OCI-M2 (cell line): ENCODE measurements at regions not wholly inside any gene's neighbourhood (a gene's known extent, or its start where the extent isn't known, plus 50 kb on each side); places are given as distances from the start of the nearest gene placed in this dataset.

Experiments
- DNase-seq: peaks from one replicate; lab custom pipeline; 2025; ENCODE audit not compliant: unreplicated experiment; lab: John Stamatoyannopoulos, UW

GRCh38 chr12:127294651-127295210, 972.2 kb upstream of the TMEM132C start:
- DNase-seq: no peak

DNA sequence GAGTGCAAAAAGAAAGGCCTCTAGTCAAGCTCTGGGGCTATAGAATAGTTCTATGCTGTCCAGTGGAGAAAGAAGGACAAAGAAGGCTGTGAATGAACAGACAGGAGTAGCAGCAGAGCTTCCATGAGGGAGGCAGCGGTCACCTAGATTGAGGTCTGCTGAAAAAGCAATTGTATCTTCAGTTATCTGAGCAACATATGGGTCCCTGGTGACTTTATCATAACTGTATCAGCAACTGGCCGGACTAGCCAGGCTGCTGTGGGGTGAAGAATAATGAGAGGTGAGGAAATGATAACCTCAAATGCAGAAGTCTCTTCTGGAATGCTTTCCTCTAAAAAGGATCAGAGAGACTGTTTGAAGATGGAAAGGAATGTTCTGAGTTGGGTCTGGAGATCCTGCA, 971.3 kb upstream of the TMEM132C start:
- no peak for DNase-seq

GRCh38 chr12:127296591-127296990, 970.4 kb upstream of the TMEM132C start:
- DNase-seq: no peak

- no peak for DNase-seq
These were observed 969.6 kb upstream of the TMEM132C start for GRCh38 chr12:127297327-127297726.

DNA sequence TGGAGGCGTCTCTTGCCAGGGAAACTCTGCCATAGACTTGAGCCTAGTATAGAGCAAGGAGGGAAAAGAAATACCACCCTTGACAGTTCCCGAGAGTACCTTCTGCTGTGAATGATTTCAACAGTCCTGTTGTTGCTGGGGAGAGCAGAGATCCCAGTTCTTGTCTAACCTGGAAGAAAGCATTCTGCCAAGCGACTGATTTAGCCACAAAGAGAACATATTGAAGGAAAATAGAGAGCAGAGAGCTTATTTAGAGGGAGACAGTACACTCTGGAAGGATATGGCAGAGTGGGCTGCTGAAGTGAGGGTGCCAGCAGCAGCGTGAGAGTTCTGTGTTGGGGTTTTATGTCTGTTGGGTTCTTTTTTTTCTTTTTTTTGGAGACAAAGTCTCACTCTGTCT, 966.9 kb upstream of the TMEM132C start:
- no peak for DNase-seq

GRCh38 chr12:127300753-127301152, 966.2 kb upstream of the TMEM132C start:
- DNase-seq: no peak

GRCh38 chr12:127301876-127302275, 965.1 kb upstream of the TMEM132C start:
- DNase-seq: no peak

DNA sequence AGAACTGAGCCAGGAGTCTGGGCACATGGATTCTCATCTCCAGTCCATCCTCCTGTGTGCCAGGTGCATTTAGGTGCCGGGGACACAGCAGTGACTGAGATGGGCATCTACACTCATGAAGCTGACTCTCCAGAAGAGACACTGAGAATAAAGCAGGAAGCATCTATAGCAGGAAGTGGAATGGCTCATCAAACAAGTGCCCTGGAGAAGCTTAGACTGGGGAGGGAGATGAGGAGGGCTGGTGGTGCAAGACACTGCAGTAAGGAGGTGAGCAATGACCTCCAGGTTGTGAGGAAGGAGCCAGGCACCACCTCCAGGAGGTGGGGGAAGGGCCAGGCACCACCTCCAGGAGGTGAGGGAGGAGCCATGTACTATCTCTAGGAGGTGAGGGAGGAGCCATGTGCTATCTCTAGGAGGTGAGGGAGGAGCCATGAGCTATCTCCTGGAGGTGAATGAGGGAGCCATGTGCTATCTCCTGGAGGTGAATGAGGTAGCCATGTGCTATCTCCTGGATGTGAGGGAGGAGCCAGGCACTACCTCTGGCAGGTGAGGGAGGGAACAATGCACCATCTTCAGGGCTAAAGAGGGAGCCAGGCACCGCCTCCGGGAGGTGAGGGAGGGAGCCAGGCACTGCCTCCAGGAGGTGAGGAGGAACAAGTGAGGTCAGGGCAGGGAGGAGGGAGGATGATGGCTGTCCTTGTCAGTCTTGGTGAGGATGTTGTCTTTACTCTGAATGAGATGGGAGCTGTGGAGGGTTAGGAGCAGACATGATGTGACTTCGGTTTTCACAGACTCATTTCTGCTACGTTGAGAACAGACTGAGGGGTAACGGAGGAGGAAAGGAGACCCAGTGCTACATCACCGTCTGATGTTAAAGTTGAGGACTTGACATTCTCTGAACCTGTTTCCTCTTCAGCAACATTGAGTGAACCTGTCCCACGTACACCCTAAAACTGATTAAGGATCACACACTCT, 961.9 kb upstream of the TMEM132C start:
- DNase-seq: no peak

DNA sequence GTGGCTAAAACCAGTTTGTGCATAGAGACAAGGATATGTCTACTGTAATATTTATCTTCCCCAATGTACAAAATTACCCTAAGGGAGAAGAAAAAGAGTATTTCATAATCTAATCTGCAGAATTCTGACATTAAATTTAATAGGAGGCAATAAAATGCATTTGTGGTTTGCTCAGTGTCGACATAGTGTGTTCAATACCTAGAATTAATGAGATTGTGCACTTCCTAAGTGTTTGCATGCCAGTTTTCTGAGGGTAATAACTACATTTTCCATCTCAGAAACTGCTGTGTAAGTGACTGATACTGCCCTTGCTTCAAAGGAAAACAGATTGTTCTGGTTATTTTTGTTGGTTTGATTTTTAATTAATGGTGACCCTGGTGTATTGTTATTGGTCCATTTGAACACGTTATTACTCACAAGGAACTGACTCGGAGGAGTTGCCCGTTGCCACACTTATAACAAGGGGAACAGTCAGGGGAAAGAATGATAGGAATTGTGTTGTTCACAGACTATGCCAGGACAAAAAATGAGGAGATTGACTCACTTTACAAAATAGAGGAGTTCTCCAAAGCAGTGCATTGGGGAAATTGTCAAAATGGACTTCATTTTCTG, 960.3 kb upstream of the TMEM132C start:
- no peak for DNase-seq

GRCh38 chr12:127307528-127307927, 959.4 kb upstream of the TMEM132C start:
- no peak for DNase-seq

DNA sequence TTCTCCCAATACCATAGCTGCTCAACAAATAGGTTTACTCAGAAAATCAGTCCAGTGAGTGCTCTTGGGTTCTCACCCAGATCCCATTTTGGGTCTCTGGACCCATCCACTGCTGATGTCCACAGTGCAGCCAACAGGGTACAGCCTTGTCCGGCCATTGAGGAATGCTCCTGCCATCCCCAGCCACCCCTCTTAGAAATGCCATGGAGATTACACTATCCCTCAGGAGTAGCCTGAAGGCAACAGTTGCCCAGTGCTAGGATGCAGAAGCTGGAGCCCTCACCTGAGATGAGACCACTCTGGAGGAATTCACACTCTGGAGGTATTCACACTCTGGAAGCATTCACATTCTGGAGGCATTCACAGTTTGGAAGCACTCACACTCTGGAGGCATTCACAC, 958.8 kb upstream of the TMEM132C start:
- DNase-seq: no peak

DNA sequence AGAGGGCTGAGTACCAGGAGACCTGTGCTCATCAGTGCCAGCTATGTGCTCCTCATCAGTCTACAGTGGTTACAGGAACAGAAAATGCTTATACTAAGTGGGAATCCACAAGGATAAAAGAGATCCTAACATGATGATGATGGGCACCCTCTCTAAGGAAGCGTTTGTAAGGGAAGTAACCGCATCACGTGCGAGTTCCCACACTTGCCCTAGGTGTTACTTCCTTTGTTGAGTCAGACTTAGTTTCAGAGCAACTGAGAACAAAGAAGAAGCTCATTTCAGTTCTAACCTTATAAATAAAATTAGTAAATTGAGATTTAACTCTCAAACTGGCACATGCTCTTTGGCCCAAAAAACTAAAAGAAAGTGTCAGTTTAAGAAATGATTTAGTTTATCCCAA, 956.4 kb upstream of the TMEM132C start:
- no peak for DNase-seq

DNA sequence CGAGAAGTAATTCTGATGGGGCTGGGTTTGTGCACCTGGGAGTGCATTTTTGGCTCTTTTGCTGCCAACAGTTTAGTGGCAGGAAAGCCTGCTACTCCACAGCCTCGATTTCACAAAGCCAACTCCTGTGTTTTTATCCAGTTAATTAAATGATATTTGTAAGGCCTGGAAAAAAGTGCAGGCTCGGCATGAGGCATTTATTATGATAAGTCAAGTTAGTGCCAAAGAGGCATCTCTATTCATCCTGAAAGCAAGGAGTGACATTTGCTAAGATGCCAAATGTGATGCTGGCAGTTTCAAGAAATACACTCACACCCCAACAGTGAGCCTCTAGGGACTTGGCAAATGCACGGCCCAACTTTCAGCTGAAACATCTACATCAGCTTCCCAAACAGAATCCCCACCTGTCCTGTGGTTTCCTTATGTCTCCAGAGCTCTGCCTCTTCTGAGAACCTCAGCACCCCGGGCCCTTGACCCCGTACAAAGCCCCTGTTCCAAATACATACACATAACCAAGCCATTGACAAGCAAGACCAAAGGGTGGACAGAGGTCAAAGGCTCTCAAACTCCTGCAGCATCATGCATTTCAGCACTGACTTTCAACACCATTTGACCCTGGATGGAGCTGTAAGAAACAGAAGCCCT, 955.1 kb upstream of the TMEM132C start:
- no peak for DNase-seq

DNA sequence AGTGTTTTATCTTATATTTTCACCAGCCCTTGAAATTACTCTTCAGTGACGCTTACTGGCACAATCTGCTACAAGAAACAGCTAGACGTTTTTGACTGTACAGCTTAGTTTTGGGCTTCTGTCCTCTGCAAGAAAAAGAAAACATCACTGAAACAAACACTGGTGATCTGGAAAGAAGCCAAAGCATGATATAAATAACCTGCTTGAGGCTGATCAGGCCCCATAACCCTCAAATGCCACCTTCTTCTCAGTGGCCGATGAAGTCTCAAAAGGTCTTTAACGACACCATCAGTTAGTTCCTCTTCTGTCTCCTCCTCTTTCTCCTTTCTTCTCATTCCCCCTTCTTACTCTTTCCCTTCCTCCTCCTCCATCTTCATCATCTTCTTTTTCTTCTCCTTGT, 942.3 kb upstream of the TMEM132C start:
- no peak for DNase-seq

DNA sequence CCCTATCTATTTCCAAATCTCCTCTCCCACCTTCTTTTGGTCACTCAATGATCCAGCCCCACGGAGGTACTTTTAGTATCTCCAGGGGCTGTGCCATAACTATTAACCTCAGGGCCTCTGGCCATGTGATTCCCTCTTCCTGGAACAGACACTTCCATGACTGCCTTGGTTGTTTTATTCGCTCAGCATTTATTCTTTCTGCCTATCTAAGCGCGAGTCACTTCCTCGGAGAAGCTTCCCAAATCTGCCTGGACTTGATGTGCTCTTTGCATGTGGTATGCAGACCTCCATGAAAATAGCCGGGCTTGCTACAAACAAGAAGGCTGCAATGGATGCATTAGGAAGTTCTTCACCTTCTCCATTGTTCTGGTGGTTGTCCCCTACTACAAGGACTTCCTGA, 939.0 kb upstream of the TMEM132C start:
- DNase-seq: no peak

DNA sequence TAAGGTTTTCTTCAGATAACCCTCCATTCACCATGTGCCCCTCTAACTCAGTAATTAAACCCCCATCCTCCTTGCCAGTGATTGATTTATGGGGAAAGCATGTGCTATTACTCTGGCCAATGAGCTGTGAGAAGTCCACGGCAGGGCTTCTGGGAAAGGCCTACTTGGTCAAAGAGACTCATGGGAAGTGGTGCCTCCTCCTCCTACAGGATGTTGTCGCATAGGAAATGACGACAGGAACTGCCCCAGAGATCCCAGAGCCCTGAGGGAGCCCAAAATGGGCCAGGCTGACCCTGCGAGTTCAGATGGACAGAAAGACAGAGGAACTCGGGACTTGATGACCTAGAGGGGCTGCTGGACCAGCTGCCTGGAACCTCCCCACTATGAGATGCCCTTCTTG, 938.1 kb upstream of the TMEM132C start:
- no peak for DNase-seq

GRCh38 chr12:127334365-127334764, 932.6 kb upstream of the TMEM132C start:
- no peak for DNase-seq

DNA sequence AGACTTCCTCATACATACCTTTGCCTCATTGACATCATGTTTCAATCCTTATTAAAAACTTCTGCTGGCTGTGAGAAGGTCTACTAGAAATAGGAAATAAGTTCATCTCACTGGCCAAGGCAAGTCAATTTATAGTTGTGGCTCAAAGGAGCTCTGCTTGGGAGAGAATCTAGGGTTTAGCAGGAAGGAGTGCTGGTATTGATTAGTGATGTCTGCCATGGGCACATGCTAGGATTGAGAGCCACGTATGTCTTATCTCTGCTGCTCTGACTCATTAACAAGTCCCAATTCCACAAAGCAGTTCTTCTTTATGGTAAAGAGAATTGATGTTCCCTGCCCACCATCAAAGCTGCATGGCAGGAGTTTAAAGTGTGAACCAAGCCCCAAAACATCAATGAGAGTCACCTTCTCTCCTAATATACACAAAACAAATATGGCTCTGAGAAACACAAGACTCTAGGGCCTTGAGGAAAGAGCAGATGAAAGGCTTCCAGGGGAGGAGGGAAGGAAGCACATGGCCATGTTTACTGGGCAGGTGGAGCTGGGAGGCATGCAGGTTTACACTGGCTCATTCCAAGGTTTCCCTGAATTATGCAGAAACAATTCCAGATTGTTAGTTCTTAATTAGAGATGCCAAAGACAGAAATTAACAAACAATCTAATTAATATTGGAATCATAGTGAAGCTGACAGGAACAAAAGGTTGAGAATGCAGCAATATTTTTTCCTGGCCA, 931.9 kb upstream of the TMEM132C start:
- DNase-seq: no peak

DNA sequence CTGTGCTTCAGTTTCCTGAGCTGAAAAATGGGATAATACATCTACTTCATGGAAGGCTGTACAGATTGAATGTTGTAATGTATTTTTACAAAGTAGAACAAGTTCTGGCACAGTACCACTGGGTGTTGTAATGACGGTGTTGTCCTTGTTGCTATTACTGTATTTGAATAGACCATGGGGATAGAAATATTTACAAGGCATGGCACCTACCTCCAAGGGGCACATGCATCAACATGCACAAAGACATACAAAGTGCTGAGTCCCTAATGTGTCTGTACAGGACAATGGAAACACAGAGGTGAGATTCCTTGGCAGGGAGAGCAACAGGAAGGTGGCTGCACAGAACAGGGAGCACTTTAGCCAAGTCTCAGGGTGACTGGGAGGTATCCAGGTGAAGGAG, 930.6 kb upstream of the TMEM132C start:
- no peak for DNase-seq

- no peak for DNase-seq
These were observed 927.9 kb upstream of the TMEM132C start for GRCh38 chr12:127339065-127339464.

DNA sequence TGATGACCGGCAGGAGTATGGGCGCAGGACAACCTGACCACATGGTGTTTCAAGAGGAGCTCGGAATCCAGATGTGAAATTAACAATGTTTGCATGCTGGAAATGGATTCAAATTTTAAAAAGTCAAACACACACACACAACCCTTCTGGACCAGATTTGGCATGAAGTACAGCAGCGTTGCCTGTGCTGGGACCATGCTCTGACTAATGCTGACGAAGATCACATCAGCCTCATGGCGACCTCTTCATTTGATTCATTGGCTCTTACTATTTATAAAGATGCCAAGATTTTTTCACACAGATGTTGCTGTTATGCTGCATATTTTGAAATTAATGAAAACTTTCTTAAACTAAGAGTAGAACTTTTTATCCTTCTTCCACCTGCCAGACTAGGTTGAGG, 926.6 kb upstream of the TMEM132C start:
- DNase-seq: no peak
